MM.1S (cell line): ENCODE measurements at regions not wholly inside any gene's neighbourhood (a gene's known extent, or its start where the extent isn't known, plus 50 kb on each side); places are given as distances from the start of the nearest gene placed in this dataset.

Source experiments
- DNase-seq: peaks from one replicate; pipeline ENCODE4 v3.0.0-alpha.2; 2015
- H2AFZ ChIP-seq: fragments of 300-600 bp; sonication (generic); 2 replicates; pipeline ENCODE4 v1.6.0; 2016; ENCODE audit warnings: antibody characterized with exemption, low read length
- H3F3A ChIP-seq: fragments of 300-600 bp; sonication (generic); 2 replicates; pipeline ENCODE4 v1.6.1; 2016; ENCODE audit warnings: mild to moderate bottlenecking, antibody characterized with exemption, low read length, moderate library complexity, mixed read lengths; ENCODE audit not compliant: insufficient read depth
- H3K27ac ChIP-seq: fragments of 300-600 bp; sonication (generic); 2 replicates; pipeline ENCODE4 v1.5.1; 2016; ENCODE audit warnings: mild to moderate bottlenecking, low read length
- H3K27me3 ChIP-seq: fragments of 300-600 bp; sonication (generic); replicated peaks from 2 replicates; pipeline ENCODE4 v1.6.0; 2016; ENCODE audit warnings: low read length; ENCODE audit not compliant: insufficient read depth
- H3K36me3 ChIP-seq: fragments of 300-600 bp; sonication (generic); replicated peaks from 2 replicates; pipeline ENCODE4 v1.6.1; 2016; ENCODE audit warnings: mild to moderate bottlenecking, low read length, mixed read lengths; ENCODE audit not compliant: insufficient read depth
- H3K4me1 ChIP-seq: fragments of 300-600 bp; sonication (generic); 2 replicates; pipeline ENCODE4 v1.6.1; 2016; ENCODE audit warnings: low read length, mixed read lengths
- H3K4me2 ChIP-seq: fragments of 300-600 bp; sonication (generic); 2 replicates; pipeline ENCODE4 v1.6.0; 2016; ENCODE audit warnings: low read depth, low read length
- H3K4me3 ChIP-seq: fragments of 300-600 bp; sonication (generic); 2 replicates; pipeline ENCODE4 v1.5.1; 2016; ENCODE audit warnings: low read length, mixed read lengths
- H3K79me2 ChIP-seq: fragments of 300-600 bp; sonication (generic); 2 replicates; pipeline ENCODE4 v1.6.1; 2016; ENCODE audit warnings: mixed run types, low read length, mixed read lengths
- H3K9ac ChIP-seq: fragments of 300-600 bp; sonication (generic); 2 replicates; pipeline ENCODE4 v1.6.1; 2016; ENCODE audit warnings: low read length, mixed read lengths
- H3K9me2 ChIP-seq: fragments of 300-600 bp; sonication (generic); replicated peaks from 2 replicates; pipeline ENCODE4 v1.6.1; 2016; ENCODE audit warnings: mild to moderate bottlenecking, low read length, mixed read lengths; ENCODE audit not compliant: insufficient read depth
- H3K9me3 ChIP-seq: fragments of 300-600 bp; sonication (generic); replicated peaks from 2 replicates; pipeline ENCODE4 v1.6.1; 2016; ENCODE audit warnings: mild to moderate bottlenecking, low read length, mixed read lengths; ENCODE audit not compliant: insufficient read depth
- H4K20me1 ChIP-seq: fragments of 300-600 bp; sonication (generic); 2 replicates; pipeline ENCODE4 v1.6.1; 2016; ENCODE audit warnings: mild to moderate bottlenecking, low read length, moderate library complexity, mixed read lengths; ENCODE audit not compliant: insufficient read depth
- EZH2 ChIP-seq: fragments of 300-600 bp; sonication (generic); optimal IDR thresholded peaks from 2 replicates; pipeline ENCODE3; 2017; ENCODE audit warnings: low read depth, mild to moderate bottlenecking, antibody characterized with exemption, low read length, mixed read lengths
- EZH2phosphoT487 ChIP-seq: fragments of 300-600 bp; sonication (generic); IDR thresholded peaks from 2 replicates; pipeline ENCODE4 v1.6.1; 2018; ENCODE audit warnings: antibody characterized with exemption, low read length
- TF ChIP-seq, protein P1 (sequence below): fragments of 300-600 bp; sonication (generic); IDR thresholded peaks from 2 replicates; pipeline ENCODE4 v1.5.1; 2016; ENCODE audit warnings: antibody characterized with exemption, low read length, mixed read lengths

DNA sequence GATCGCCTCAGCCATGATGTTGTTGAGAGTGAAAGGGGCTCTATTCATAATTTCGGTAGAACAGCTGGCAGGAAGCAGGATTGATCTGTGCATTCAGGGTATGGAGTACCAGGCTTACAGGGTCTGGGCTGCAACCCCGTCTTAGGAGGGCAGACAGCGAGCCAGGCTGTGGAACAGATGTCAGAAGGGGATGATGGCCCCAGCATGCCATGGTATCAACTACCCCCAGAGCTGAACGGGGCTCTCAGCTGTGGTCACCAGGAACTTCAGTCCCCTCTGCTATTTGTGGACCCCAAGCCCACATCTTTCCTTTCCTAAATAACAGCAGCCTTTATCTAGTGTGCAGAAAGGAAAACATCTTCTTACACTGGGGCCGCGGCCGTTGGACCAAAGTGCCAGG lies 422.2 kb upstream of the SALL3 start:
- Histone ChIP-seq H3K4me2 (no peak overlapping the region), H3K79me2 (no peaks in the 10 kb centered on the region), H3K36me3 (no peaks in the 10 kb centered on the region), H3K9ac (no peak overlapping the region), H3K9me3 (no peaks in the 10 kb centered on the region), H2AFZ (no peak overlapping the region), H3F3A (no peaks in the 10 kb centered on the region), H3K27me3 (no peaks in the 10 kb centered on the region), H3K4me1 (no peaks in the 10 kb centered on the region), H3K9me2 (no peaks in the 10 kb centered on the region), H4K20me1 (no peaks in the 10 kb centered on the region), H3K4me3 (no peak overlapping the region), H3K27ac (no peak overlapping the region)
- no peak for DNase-seq
- TF ChIP-seq, protein P1, sequence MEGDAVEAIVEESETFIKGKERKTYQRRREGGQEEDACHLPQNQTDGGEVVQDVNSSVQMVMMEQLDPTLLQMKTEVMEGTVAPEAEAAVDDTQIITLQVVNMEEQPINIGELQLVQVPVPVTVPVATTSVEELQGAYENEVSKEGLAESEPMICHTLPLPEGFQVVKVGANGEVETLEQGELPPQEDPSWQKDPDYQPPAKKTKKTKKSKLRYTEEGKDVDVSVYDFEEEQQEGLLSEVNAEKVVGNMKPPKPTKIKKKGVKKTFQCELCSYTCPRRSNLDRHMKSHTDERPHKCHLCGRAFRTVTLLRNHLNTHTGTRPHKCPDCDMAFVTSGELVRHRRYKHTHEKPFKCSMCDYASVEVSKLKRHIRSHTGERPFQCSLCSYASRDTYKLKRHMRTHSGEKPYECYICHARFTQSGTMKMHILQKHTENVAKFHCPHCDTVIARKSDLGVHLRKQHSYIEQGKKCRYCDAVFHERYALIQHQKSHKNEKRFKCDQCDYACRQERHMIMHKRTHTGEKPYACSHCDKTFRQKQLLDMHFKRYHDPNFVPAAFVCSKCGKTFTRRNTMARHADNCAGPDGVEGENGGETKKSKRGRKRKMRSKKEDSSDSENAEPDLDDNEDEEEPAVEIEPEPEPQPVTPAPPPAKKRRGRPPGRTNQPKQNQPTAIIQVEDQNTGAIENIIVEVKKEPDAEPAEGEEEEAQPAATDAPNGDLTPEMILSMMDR = no peak
- TF ChIP-seq EZH2phosphoT487 (no peak), EZH2 (no peak)

DNA sequence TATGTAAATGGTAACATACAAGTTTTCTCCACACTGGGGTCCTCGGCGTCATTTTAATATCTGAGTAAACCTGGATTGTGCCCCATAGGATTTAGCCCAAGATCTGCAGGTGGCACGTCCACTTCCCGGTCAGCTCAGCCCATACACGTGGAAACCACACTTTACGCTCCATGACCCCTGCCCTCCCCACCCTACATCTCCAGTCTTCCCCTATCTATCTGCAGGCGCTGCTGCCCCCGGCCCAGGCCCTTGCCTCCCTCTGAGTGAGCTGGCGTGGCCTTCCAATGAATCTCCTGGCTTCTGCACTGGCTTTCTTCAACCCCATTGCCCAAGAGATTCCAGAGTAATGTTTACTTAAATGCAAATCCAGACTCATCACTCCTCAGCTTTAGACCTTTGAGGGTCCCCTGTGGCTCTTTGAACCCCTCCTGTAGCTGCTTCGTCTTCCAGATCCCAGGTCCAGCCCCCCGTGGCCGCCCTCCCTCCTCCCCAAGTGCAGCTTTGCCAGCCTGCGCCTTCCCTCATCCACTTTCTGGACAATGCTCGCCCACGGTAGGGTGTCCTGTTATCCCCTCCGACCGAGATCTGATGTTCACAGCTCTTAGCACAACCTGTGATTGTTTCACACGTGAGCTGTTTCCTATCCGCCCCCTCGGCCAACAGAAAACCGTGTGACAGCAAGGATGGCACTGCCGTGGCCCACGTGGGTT lies 421.4 kb upstream of the SALL3 start:
- no peak for DNase-seq
- Histone ChIP-seq H2AFZ (no peak overlapping the region), H3K79me2 (no peaks in the 10 kb centered on the region), H3K4me2 (no peak overlapping the region), H3K27ac (no peak overlapping the region), H3K27me3 (no peaks in the 10 kb centered on the region), H3K9me3 (no peaks in the 10 kb centered on the region), H4K20me1 (no peaks in the 10 kb centered on the region), H3K9ac (no peak overlapping the region), H3K9me2 (no peaks in the 10 kb centered on the region), H3K4me1 (no peaks in the 10 kb centered on the region), H3F3A (no peaks in the 10 kb centered on the region), H3K4me3 (no peak overlapping the region), H3K36me3 (no peaks in the 10 kb centered on the region)
- TF ChIP-seq EZH2 = no peak
- TF ChIP-seq EZH2phosphoT487 = no peak
- TF ChIP-seq, protein P1 = no peak

DNA sequence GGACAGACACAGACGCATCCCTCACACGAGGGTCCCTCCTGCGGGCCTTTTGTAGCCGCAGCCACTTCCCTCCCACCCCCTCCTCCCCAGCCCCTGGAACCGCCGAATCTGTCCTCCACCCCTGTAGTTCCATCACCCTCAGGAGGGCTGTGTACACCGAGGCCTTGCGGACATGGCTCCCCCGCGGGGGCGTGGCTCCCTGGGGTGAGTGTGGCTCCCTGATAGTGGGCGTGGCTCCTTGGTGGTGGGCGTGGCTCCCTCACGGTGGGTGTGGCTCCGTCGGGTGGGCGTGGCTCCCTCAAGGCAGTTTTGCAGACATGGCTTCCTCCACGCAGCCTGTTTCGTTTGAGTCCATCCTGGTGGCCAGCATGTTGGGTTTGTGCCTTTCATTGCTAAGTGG lies 420.7 kb upstream of the SALL3 start:
- no peaks in the 10 kb centered on the region for H3K9me3 ChIP-seq
- H3K4me2 ChIP-seq = no peak overlapping the region
- H3F3A ChIP-seq = no peaks in the 10 kb centered on the region
- no peaks in the 10 kb centered on the region for H3K4me1 ChIP-seq
- H3K9me2 ChIP-seq = no peaks in the 10 kb centered on the region
- TF ChIP-seq EZH2phosphoT487 (no peak), EZH2 (no peak)
- TF ChIP-seq, protein P1 = no peak
- no peak for DNase-seq
- no peak overlapping the region for H3K27ac ChIP-seq
- H4K20me1 ChIP-seq = no peaks in the 10 kb centered on the region
- no peaks in the 10 kb centered on the region for H3K36me3 ChIP-seq
- no peak overlapping the region for H2AFZ ChIP-seq
- no peaks in the 10 kb centered on the region for H3K27me3 ChIP-seq
- H3K79me2 ChIP-seq = no peaks in the 10 kb centered on the region
- H3K4me3 ChIP-seq = no peak overlapping the region
- no peak overlapping the region for H3K9ac ChIP-seq
